Mucosa of rectum (tissue), 2 donors: ENCODE measurements at regions not wholly inside any gene's neighbourhood (a gene's known extent, or its start where the extent isn't known, plus 50 kb on each side); places are given as distances from the start of the nearest gene placed in this dataset.
"Not testable (repeated sequence)": the region's sequence is repeated elsewhere in the genome, so short reads cannot be mapped to it uniquely, and the experiment has no call there.

ENCODE experiments used
- H3K27ac ChIP-seq, 2 donors: one replicate each; pipeline ENCODE4 v1.7.0; 2013; ENCODE audit warnings: inconsistent platforms in 2 of 2, low read depth in 2 of 2, low read length in 2 of 2
- H3K27me3 ChIP-seq, 2 donors: one replicate each; pipeline ENCODE4 v1.7.0; 2013; ENCODE audit warnings: low read length in 2 of 2; ENCODE audit not compliant: control insufficient read depth in 2 of 2, insufficient read depth in 2 of 2
- H3K36me3 ChIP-seq, 2 donors: one replicate each; pipeline ENCODE4 v1.7.0; 2013; ENCODE audit warnings: low read length in 2 of 2; ENCODE audit not compliant: control insufficient read depth in 2 of 2, insufficient read depth in 2 of 2
- H3K4me1 ChIP-seq, 2 donors: one replicate each; pipeline ENCODE4 v1.7.0; 2013; ENCODE audit warnings: low read length in 2 of 2, mild to moderate bottlenecking in 1 of 2; ENCODE audit not compliant: control insufficient read depth in 2 of 2, insufficient read depth in 2 of 2
- H3K4me3 ChIP-seq, 2 donors: one replicate each; pipeline ENCODE4 v1.7.0; 2013; ENCODE audit warnings: low read length in 2 of 2
- H3K9ac ChIP-seq, 2 donors: one replicate each; pipeline ENCODE4 v1.7.0; 2013; ENCODE audit warnings: low read length in 2 of 2, low read depth in 1 of 2, mild to moderate bottlenecking in 1 of 2
- H3K9me3 ChIP-seq, 2 donors: one replicate each; pipeline ENCODE4 v1.7.0; 2013; ENCODE audit warnings: low read length in 2 of 2; ENCODE audit not compliant: control insufficient read depth in 2 of 2
- donor health status: healthy.
- donor health status: Normal muscosa, but diverticular disease.

DNA sequence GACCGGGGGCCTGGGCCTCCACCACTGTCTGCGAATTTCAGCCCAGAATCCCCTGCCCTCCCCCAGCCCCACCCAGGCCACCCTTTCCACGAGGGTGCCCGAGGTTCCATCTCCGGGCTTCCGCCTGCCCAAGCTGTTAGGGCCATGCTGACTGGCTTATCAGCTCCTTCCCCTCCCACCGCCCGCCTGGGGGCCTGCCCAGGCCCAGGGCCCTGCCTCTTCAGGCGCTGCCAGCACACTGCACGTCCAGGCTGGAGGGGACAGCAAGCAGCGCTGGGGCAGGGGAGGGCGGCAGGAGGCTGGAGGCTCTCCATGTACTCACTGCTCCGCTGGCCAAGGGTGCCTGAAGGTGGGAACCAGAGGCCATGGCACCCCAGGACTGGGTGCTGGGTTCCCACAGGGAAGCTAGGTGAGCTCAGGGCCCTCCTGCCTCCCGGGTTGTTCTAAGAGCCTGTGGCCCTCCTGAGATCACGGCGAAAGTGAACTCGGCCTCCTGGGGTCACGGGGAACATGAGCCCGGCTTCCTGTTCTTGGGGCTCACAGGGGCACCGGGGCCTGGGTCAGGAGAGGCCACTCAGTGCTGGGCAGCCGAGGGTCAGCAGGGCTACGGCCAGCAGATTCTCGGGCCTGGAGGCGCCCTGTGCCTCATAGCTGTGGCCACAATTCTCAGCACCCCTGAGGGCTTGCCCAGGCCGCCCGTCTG, 57.7 kb upstream of the EGFL7 start:
- H3K27ac ChIP-seq, result peak overlapping the region; percentile 96 to 98

DNA sequence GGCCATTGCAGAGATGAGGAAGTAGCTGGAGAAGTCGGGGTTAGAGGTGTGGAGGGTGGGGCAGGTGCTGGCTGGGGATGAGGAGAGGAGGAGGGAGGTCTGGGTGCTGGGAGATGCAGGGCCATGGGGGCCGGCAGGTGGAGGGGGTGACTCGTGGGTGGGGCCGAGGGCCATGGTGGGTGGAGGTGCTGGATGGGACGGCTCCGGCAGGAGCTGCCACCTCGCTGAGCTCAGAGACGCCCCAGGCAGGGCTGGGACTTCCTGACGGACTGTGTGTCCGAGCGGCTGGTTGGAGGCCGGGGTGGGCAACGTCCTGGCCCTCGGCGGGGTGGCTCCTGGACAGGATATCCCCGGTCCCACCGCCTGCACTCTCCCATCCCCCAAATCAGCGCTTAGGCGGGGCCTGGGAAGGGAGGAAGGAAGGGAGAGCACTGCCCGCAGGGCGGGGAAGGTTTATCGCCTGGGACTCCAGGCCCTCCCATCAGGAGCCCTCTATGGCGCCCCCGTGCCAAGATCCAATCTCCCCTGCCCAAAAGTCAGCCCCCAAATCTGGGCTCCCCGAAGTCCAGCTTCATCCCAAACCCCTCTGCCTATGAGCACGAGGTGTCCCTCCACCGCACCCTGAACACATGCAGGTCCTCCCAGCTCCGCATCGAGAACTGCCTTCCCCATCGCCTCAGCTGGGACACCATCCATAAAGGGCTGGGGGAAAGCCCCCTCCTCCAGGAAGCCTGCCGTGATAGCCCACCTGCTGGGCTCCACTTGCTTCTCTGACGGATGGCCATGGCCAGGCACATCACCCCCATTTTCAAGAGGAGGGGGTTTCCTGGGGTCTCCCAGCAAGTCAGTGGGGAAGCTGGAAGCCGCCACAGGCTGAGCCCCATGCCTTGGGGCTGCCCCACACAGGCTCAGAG, 58.3 kb upstream of the NOTCH1 start:
- peak overlapping the region; percentile 96 to 98 for H3K27ac ChIP-seq
- H3K9ac ChIP-seq, result peak overlapping the region; percentile 32 to 77
- peak overlapping the region in 1 of 2 donors; percentile 44 for H3K4me3 ChIP-seq

More for the DNA sequence above, 57.7 kb upstream of the EGFL7 start:
- H3K9me3 ChIP-seq, result no peaks in the 10 kb centered on the region
- H3K4me3 ChIP-seq, result no peak overlapping the region
- peak overlapping the region; percentile 32 to 69 for H3K9ac ChIP-seq
- no peaks in the 10 kb centered on the region for H3K36me3 ChIP-seq
- no peaks in the 10 kb centered on the region for H3K27me3 ChIP-seq
- peaks cover 48 to 68% of the 10 kb centered on the region in 2 donors for H3K4me1 ChIP-seq

DNA sequence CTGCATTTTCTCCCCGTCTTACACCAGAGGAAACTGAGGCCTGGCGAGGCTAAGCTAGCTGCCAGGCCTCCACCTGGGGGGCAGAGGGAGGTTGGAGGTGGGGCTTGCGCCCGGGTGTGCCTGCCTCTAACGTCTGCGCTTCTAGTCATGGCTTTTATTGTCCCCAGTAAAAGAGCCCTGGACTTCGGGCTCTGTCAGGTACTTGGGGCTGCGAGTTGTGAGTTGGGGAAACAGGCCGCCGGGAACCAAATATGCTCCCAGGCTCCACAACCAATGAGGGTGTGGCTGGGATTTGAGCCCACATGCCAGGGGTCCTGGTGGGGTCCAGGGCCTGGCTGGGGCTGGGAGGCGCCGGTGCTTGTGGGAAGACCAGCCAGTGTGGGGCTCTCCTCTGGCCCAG, 57.4 kb upstream of the NOTCH1 start:
- Histone ChIP-seq H3K27me3 (no peaks in the 10 kb centered on the region), H3K27ac (peak overlapping the region; percentile 96 to 98), H3K36me3 (no peaks in the 10 kb centered on the region), H3K9me3 (no peaks in the 10 kb centered on the region), H3K4me1 (peaks cover 48 to 58% of the 10 kb centered on the region in 2 donors), H3K4me3 (peak overlapping the region; percentile 38 to 44), H3K9ac (peak overlapping the region; percentile 74 to 77)

More for the DNA sequence above, 58.3 kb upstream of the NOTCH1 start:
- Histone ChIP-seq H3K4me1 (peaks cover 48 to 64% of the 10 kb centered on the region in 2 donors), H3K36me3 (no peaks in the 10 kb centered on the region), H3K27me3 (no peaks in the 10 kb centered on the region), H3K9me3 (no peaks in the 10 kb centered on the region)

DNA sequence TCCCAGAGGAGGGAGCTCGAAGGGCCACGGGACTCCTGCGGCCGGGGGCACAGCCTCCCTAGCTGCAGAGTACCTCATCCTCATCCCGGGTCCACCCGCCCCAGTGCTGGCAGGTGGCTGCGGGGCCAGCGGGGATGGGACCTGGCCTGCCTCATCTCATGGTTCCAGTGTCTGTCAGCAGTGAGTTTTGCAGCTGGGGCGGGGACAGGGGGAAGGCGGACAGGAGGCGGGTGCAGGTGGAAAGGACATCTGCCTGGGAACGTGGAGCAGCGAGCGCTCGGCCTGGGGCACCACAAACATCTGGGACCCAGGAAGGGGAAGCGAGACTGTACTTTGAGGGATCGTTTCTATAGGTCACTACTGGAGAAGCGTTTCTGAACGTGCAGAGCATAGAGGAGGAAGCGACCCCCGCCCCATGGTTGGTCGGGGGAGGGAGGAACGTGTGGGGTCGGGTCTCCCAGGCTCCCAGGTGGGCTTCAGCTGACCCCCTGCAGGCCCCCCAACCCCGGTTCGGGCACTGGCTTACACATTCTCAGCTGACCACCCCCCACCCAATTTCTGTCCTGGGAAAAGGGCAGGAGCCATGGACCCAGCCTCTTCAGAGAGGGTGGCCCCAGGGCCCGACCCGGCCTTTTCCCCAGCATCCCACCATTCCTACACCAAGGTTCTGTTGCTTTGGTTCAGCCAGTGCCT, 56.5 kb upstream of the NOTCH1 start:
- Histone ChIP-seq H3K4me3 (no peak overlapping the region), H3K36me3 (no peaks in the 10 kb centered on the region), H3K9ac (peak overlapping the region in 1 of 2 donors; percentile 32), H3K4me1 (peaks cover 43 to 54% of the 10 kb centered on the region in 2 donors), H3K9me3 (no peaks in the 10 kb centered on the region), H3K27me3 (no peaks in the 10 kb centered on the region), H3K27ac (peak overlapping the region; percentile 96 to 98)

DNA sequence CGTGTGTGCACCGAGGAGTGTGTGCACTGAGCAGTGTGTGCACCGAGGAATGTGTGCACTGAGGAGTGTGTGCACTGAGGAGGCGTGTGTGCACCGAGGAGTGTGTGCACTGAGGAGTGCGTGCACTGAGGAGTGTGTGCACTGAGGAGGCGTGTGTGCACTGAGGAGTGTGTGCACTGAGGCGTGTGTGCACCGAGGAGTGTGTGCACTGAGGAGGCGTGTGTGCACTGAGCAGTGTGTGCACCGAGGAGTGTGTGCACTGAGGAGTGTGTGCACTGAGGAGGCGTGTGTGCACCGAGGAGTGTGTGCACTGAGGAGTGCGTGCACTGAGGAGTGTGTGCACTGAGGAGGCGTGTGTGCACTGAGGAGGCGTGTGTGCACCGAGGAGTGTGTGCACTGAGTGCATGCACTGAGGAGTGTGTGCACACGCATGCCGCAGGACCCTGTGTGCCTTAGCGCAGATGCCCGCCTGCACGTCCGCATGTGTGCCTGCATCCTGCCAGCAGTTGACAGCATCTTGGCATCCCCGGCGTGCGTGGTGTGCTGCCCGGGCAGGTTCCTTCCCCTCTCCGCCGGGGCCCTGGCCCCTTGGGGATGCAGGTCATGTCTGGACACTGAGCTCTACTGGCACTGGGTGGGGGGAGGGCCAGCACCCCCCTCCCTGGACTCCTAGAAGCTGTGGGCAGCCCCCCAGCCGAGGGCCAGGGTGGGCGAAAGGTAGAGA, 55.6 kb upstream of the NOTCH1 start:
- H3K27ac ChIP-seq, H3K4me3 ChIP-seq, H3K27me3 ChIP-seq, H3K9ac ChIP-seq, H3K36me3 ChIP-seq, H3K9me3 ChIP-seq: not testable (repeated sequence)
- peaks cover 34 to 54% of the 10 kb centered on the region in 2 donors for H3K4me1 ChIP-seq

DNA sequence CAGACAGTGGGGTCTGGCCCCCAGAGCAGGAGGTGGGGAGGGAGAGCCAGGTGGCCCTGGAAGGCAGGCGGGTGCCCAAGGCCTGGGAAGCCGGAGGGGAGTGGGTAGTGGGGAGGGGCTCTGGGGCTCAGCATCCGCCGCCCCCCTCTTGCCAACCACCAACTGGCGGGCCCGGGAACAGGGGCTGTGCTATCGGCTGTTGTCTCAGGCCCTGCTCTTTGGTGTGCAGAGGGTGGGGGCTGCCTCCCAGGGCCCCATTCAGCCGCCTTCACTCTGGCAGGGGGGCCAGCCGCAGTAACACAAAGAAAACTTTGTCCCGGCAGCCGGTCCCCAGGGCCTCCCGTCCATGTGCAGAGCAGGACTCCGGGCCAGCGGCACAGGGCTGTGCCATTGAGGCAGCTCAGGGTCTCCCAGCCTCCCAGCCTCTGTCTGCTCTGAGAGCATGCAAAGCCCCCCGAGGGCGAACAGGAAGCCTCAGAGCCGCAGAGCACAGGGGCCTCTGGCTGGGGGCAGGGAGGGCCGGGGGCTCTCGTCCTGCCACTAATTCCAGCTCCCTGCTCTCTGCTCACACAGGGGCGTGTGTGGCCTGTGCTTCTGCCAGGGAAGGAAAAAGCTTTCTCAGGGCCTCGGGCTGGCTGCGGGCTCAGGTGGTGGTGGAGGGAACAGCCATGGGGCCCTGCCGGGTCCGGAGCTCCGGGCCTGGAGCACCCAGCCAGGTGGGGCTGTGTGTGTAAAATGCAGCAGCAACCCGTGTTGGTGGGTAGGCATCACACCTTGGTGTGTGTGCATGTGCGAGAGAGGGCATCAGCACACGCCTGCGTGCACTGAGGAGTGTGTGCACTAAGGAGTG, 54.2 kb upstream of the NOTCH1 start:
- no peak overlapping the region for H3K27ac ChIP-seq
- peaks cover 26 to 48% of the 10 kb centered on the region in 2 donors for H3K4me1 ChIP-seq
- H3K4me3 ChIP-seq, result no peak overlapping the region
- H3K27me3 ChIP-seq, result no peaks in the 10 kb centered on the region
- no peak overlapping the region for H3K9ac ChIP-seq
- H3K9me3 ChIP-seq, result no peaks in the 10 kb centered on the region
- no peaks in the 10 kb centered on the region for H3K36me3 ChIP-seq

DNA sequence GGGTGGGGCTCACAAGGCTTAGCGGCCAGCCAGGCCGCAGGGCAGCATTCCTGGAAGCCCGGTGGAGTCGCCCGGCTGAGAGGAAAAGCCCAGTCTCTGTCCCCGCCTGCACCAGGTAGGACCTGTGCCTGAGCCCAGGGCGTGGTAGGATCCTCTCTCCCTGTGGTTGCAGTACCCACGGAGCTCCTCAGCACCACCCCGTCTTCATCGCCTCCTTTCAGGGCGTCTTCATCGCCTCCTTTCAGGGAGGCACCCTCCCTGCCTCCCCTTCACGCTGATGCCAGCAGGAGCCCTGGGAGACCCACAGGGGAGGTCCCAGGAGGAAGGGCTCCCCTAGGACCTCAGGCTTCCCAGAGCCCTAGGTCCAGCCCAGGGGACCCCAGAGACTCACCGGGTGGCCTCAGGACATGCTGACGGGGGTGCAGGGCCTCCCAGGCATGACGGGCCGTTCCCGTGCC, 53.3 kb upstream of the NOTCH1 start:
- no peak overlapping the region for H3K27ac ChIP-seq
- peaks cover 17 to 38% of the 10 kb centered on the region in 2 donors for H3K4me1 ChIP-seq
- no peaks in the 10 kb centered on the region for H3K27me3 ChIP-seq
- H3K9me3 ChIP-seq, result no peaks in the 10 kb centered on the region
- H3K4me3 ChIP-seq, result no peak overlapping the region
- H3K9ac ChIP-seq, result no peak overlapping the region
- no peaks in the 10 kb centered on the region for H3K36me3 ChIP-seq

DNA sequence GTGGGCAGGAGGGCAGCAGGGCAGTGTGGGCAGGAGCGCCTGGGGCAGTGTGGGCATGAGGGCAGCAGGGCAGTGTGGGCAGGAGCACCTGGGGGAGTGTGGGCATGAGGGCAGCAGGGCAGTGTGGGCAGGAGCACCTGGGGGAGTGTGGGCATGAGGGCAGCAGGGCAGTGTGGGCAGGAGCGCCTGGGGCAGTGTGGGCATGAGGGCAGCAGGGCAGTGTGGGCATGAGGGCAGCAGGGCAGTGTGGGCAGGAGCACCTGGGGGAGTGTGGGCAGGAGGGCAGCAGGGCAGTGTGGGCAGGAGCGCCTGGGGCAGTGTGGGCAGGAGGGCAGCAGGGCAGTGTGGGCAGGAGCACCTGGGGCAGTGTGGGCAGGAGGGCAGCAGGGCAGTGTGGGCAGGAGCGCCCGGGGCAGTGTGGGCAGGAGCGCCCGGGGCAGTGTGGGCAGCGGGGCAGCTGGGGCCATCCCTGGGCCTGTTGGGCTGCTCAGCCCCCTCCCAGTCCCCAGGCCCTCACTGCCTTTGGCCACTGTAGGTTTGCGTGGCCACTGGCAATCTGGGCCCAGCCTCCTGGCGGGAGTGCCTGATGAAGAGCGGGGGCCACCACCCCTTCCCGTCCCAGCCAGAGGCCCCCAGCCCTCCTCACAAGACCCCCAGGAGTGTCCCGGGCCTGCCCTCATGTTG, 52.7 kb upstream of the NOTCH1 start:
- H3K27ac ChIP-seq, H3K4me3 ChIP-seq, H3K9me3 ChIP-seq, H3K9ac ChIP-seq, H3K36me3 ChIP-seq, H3K27me3 ChIP-seq: not testable (repeated sequence)
- peaks cover 11 to 33% of the 10 kb centered on the region in 2 donors for H3K4me1 ChIP-seq
